Fibroblast of lung (primary cell): ENCODE measurements at regions not wholly inside any gene's neighbourhood (a gene's known extent, or its start where the extent isn't known, plus 50 kb on each side); places are given as distances from the start of the nearest gene placed in this dataset.

Experiments
- EZH2 ChIP-seq: IDR thresholded peaks from 2 replicates; pipeline ENCODE4 v1.5.1; 2012; ENCODE audit warnings: low read length, control low read depth, mild to moderate bottlenecking; ENCODE audit errors: missing control alignments
- TF ChIP-seq, protein P1 (sequence below), 2 donors: IDR thresholded peaks in 1 of 2; conservative IDR thresholded peaks in 1 of 2; 1 replicate in 1 of 2; 2 replicates in 1 of 2; pipeline ENCODE4 v1.5.1; 2011 to 2012; ENCODE audit warnings: low read length in 2 of 2, control low read depth in 1 of 2, inconsistent platforms in 1 of 2, low read depth in 1 of 2, mild to moderate bottlenecking in 1 of 2

DNA sequence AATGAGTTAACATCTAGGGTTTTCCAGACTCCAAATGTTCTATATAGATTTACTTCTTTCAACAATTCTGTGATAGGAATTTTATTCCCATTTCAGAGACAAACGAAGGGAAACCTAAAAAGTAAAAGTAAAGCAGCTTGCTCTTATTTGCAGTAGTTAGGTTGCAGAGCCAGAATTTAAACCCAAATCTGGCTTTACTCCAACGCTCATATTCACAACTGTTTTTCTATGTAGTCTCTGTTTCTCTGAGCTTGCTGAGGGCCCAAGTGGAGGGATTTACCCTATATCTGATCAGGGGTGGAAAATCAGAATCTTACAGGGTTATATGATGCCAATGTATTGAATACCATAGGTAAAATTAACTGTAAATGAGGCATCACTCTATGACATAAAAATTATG, 599.1 kb upstream of the GRIA3 start:
- TF ChIP-seq, protein P1, sequence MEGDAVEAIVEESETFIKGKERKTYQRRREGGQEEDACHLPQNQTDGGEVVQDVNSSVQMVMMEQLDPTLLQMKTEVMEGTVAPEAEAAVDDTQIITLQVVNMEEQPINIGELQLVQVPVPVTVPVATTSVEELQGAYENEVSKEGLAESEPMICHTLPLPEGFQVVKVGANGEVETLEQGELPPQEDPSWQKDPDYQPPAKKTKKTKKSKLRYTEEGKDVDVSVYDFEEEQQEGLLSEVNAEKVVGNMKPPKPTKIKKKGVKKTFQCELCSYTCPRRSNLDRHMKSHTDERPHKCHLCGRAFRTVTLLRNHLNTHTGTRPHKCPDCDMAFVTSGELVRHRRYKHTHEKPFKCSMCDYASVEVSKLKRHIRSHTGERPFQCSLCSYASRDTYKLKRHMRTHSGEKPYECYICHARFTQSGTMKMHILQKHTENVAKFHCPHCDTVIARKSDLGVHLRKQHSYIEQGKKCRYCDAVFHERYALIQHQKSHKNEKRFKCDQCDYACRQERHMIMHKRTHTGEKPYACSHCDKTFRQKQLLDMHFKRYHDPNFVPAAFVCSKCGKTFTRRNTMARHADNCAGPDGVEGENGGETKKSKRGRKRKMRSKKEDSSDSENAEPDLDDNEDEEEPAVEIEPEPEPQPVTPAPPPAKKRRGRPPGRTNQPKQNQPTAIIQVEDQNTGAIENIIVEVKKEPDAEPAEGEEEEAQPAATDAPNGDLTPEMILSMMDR (conservative IDR thresholded peaks at IDR 0.05 in 1 of 2, IDR thresholded peaks at IDR 0.05 in 1 of 2; ENCODE audit: low read depth in 1 of 2, low read length in 2 of 2), result no peak
- TF ChIP-seq EZH2, result no peak
